HG02884 (cell line): ENCODE measurements at regions not wholly inside any gene's neighbourhood (a gene's known extent, or its start where the extent isn't known, plus 50 kb on each side); places are given as distances from the start of the nearest gene placed in this dataset.

Experiments
- ATAC-seq: cut with Tn5 transposase; IDR thresholded peaks from one replicate; pipeline ENCODE4 v1.9.1; 2021; ENCODE audit warnings: mild to moderate bottlenecking, moderate library complexity; ENCODE audit not compliant: unreplicated experiment

DNA sequence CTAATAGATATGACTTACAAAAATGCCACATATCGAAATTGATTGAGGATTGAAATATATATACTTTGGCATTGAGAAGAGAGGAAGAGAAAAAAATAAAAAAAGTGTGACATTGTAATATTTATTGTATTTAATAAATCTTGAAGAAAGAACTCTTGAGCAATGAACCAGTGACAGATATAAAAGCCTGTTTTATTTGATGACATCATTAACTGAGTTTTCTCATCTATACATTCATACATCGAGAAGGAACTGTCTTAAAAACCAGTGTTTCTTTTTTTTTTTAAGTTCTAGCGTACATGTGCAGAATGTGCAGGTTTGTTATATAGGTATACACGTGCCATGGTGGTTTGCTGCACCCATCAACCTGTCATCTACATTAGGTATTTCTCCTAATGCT is 368.2 kb downstream of the SNAPC1 start:
- ATAC-seq, result no peak

- no peak for ATAC-seq
Measured at GRCh38 chr14:62133776-62134550, 371.7 kb downstream of the SNAPC1 start.

DNA sequence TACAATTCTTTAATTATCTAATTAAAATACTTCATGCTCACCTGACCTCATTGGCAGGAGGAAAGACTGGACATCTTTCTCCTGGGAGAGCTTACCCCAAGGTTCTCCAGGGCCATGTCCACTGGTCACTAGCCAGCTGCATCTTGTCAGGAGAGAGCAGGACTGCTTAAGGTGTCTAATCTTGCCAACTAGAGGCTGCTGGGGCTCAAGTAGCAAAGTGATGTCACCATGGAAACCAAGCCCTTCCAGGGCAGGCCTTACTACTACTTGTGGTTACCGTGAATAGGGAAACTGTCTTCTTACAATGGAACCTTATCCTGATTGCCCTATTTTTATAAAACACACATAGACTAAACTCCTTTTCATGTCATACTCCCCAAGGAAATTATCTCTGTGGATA is 376.4 kb downstream of the SNAPC1 start:
- no peak for ATAC-seq

DNA sequence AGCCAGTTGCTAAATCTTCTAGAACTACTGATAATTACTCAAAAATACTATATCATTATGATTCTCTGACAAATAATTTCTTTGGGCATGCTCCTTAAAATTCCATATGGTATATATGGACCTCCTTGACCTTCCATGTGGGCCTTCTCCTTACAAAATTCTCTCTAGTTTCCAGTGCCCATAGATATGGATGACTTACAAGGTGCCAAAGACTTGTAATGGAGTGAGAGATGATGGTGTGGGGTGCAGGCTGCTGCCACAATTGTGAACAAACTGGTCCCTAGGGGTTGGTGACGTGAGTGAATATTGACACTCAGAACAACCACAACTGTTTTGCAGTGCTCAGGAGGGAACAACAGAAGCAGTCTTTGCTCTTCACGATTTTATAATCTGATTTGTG is 378.9 kb downstream of the SNAPC1 start:
- no peak for ATAC-seq

GRCh38 chr14:62143245-62143644 is 381.0 kb downstream of the SNAPC1 start:
- no peak for ATAC-seq

DNA sequence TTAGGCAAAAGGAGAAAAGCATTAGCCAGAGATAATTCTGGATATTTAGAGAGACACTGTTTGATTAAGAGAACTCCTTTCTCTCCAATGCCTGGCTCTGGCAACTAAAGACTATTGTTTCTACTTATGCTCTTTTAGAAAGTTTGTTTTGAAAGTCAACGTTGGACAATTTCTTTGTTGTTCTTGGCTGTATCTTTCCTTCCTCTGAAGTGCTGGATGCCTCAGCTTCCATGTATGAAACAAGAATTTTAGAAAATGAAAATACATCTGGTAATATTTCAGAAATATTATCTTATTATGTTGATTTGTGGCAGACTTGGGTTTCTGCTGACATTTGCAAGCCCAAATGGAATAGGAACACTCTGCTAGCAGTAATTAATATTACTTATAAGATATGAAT is 382.6 kb downstream of the SNAPC1 start:
- no peak for ATAC-seq

- no peak for ATAC-seq
Measured at GRCh38 chr14:62146030-62146429, 383.8 kb downstream of the SNAPC1 start.

- ATAC-seq, result no peak
Measured at GRCh38 chr14:62156052-62156451, 393.8 kb downstream of the SNAPC1 start.

DNA sequence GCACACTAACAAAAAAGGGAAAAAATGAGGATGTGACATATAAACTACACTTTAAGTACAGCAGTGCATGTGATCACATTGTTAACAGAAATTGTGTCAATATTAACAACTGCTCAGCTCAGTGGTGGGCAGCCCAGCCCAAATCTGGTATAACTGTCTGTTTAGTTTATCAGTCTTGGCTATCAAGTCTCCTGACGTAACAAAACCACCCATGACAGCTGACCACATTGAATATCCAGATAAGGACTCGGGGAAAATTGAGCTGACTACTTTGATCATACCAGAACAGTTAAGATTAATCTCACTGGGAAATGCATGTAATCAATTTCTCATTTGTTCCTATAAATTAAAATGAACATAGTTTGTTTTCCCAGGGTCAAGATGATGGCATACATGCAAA is 396.6 kb downstream of the SNAPC1 start:
- no peak for ATAC-seq

DNA sequence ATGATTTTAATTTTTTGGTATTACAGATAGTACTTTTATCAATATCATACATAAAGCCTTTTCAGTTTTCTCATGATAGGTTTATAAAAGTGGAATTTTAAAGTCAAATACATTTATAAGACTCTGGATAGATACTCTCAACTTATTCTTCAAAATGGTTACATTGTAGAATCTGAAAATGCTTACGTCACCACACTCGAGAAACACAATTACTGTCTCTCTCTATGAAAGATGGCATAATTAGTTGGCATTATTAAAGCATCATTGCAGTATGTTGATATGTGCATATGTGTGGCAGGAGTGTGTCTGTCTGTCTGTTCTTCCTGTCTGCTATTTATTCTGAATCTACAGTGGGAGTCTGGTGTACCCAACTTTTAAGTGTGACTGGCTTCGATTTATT is 397.1 kb downstream of the SNAPC1 start:
- ATAC-seq, result no peak

GRCh38 chr14:62162998-62163589 is 400.9 kb downstream of the SNAPC1 start:
- ATAC-seq, result no peak

GRCh38 chr14:62168564-62169155 is 406.4 kb downstream of the SNAPC1 start:
- ATAC-seq, result no peak

- peak; percentile 65 for ATAC-seq
Measured at GRCh38 chr14:62179367-62180018, 417.3 kb downstream of the SNAPC1 start.

DNA sequence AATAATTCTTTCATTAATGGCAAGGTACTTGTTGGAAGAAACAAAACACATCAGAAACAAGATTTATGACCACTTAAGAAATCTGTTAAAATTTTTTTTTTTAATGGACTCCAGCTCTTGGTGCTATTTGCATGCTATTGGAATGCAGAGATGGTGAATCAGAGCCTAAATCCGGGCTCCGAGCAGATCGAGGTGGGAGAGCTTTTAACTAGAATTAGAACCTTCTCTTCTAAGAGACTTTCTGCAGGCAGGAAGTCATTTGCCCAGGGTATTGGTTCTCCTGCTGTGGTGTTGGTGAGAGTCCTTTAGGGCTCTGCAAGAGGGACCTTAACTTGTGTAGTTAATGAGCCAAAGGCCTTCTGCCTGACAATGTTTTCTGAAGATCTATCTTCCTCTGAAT is 419.4 kb downstream of the SNAPC1 start:
- ATAC-seq, result no peak

- no peak for ATAC-seq
Measured at GRCh38 chr14:62185078-62185477, 422.9 kb downstream of the SNAPC1 start.

- no peak for ATAC-seq
Measured at GRCh38 chr14:62187265-62187664, 425.0 kb downstream of the SNAPC1 start.

DNA sequence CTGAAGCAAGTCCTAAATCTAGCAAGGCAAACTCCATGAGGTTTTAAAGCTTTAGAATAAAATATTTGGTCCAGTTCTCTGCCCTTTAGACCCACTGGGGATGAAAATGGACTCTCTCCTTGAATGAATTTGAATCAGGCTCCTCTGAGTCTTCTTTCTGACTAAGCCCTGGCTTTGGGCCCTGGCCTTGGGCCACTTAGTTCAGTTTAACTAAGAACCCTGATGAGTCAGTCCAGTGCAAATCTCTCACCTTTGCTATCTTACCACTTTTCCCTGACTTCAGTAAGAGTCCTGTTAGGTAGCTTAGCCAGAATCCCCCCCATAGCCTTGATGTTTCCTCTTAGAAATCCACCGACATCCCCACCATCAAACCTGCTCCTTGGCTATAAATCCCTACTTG is 427.5 kb downstream of the SNAPC1 start:
- ATAC-seq, result no peak

DNA sequence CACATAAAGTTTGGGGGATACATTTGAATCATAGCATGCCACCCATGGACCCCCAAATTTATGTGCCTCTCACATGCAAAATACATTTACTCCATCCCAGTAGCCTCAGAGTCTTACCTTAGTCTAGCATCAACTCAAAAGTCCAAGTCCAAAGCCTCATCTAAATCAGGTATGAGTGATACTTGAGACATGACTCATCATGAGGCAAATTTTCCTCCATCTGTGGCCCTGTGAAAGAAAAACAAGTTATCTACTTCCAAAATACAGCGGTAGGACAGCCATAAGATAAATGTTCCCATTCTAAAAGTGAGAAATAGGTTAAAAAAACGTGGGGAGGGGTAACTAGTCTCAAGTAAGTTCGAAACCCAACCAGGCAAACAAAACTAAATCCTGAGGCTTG is 444.2 kb downstream of the SNAPC1 start:
- no peak for ATAC-seq

DNA sequence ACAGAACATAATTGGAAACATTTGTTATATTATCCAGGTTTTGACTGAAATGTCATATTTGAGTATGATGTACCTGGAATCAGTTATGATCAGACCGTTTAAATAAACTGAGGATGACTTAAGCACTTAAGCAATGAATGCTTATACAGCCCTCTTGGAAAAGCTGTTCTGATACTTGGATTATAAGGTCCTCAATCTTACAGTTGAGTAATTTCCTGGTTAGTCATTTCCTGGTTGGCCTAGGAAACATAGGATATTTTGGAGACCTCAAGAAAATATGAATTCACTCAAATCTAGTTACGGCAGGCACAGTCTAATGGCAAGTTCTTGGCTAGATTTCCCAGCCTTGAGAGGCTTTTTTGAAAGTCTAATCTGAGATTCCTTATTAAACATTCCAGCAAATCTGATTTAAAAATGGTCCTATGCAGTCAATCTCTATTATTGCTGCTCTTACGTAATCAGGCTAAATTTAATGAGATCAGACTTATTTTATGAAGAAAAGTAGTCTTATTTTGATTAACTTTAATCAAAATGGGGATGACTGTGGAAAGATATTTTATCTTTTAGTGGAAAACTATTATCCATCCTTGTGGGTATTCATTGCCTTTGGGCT is 447.2 kb downstream of the SNAPC1 start:
- no peak for ATAC-seq

DNA sequence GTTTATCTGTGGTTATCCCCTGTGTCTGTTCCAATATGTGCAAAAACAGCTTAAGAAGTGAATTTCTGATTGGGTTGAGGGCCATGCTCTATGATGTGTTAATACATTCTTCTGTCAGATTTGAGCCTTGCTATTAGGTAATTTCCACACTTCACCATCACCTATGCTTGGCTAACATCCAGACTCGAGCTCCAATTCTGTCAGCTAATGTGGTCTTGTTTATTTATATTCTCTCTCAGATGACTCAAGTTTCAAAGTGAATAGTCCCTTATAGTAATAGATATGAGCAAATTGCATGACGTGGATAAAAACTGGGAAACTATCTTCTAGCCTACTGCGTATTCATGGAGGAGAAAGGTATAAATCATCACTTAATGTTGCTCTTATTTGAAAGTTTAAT is 451.3 kb downstream of the SNAPC1 start:
- peak; percentile 50 for ATAC-seq

DNA sequence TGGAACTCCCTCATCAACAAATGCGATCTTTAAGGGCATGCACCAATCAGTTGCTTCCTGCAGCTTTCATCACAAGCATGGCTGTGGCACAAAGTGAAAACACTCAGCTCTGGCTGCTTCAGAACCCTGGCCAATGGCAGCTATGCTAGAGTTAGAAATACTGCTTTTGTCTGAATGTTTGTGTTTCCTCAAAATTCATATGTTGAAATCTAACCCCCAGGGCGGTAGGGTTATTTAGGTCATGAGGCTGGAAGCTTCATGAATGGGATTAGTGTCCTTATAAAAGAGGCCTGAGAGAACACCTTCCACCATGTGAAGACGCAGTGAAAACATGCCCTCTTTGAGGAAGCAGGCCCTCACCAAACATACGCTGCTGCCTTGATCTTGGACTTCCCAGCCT is 453.9 kb downstream of the SNAPC1 start:
- no peak for ATAC-seq
